PC-9 (cell line): ENCODE measurements at regions not wholly inside any gene's neighbourhood (a gene's known extent, or its start where the extent isn't known, plus 50 kb on each side); places are given as distances from the start of the nearest gene placed in this dataset.
A peak's percentile ranks its signal among the peaks of the same experiment; 100 is the strongest.

Experiments used
- EZH2 ChIP-seq: fragments of 200-600 bp; sonication (generic); IDR thresholded peaks from 2 replicates; pipeline ENCODE4 v1.8.0; 2017; ENCODE audit warnings: antibody characterized with exemption, low read depth
- TF ChIP-seq, protein P1 (sequence below): fragments of 200-600 bp; sonication (generic); conservative IDR thresholded peaks from 2 replicates; pipeline ENCODE4 v1.6.1; 2017; ENCODE audit warnings: mixed run types, antibody characterized with exemption, mild to moderate bottlenecking, moderate library complexity

DNA sequence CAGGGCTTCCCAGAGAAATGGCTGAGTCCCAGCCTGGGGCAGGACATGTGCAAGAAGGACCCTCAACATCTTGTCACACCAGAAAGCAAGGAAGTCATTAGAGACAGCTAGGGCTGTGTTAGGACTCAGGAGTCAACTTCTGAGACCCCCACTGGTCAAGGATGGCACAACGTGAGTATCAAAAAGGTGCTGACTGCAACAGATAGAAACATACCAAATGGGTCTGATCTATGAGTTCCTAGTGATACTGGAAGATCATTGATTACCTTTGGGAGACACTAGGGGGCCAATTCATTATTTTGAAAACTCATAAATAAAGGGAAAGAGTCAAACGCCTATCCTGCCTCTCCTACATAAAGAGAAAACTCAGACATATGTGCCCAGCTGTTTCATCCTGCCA lies 73.5 kb upstream of the GJB6 start:
- TF ChIP-seq EZH2: no peak
- TF ChIP-seq, protein P1, sequence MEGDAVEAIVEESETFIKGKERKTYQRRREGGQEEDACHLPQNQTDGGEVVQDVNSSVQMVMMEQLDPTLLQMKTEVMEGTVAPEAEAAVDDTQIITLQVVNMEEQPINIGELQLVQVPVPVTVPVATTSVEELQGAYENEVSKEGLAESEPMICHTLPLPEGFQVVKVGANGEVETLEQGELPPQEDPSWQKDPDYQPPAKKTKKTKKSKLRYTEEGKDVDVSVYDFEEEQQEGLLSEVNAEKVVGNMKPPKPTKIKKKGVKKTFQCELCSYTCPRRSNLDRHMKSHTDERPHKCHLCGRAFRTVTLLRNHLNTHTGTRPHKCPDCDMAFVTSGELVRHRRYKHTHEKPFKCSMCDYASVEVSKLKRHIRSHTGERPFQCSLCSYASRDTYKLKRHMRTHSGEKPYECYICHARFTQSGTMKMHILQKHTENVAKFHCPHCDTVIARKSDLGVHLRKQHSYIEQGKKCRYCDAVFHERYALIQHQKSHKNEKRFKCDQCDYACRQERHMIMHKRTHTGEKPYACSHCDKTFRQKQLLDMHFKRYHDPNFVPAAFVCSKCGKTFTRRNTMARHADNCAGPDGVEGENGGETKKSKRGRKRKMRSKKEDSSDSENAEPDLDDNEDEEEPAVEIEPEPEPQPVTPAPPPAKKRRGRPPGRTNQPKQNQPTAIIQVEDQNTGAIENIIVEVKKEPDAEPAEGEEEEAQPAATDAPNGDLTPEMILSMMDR: 0 out of 2 replicates have a peak, but pooled peaks have one; percentile 17
